SK-N-MC (cell line): ENCODE measurements at regions not wholly inside any gene's neighbourhood (a gene's known extent, or its start where the extent isn't known, plus 50 kb on each side); places are given as distances from the start of the nearest gene placed in this dataset.

ENCODE experiments used
- EZH2 ChIP-seq: fragments of 200-600 bp; sonication (generic); IDR thresholded peaks from one replicate; pipeline ENCODE4 v1.6.1; 2017; ENCODE audit warnings: antibody characterized with exemption
- FOXP2 ChIP-seq: optimal IDR thresholded peaks from 2 replicates; pipeline ENCODE3; 2011; ENCODE audit warnings: mild to moderate bottlenecking, moderate library complexity; ENCODE audit not compliant: insufficient read depth; ENCODE audit errors: extremely low read length, control extremely low read depth
- POLR2AphosphoS5 ChIP-seq: IDR thresholded peaks from 2 replicates; pipeline ENCODE4 v1.6.1; 2012; ENCODE audit warnings: mild to moderate bottlenecking, low read depth, low read length, borderline replicate concordance

DNA sequence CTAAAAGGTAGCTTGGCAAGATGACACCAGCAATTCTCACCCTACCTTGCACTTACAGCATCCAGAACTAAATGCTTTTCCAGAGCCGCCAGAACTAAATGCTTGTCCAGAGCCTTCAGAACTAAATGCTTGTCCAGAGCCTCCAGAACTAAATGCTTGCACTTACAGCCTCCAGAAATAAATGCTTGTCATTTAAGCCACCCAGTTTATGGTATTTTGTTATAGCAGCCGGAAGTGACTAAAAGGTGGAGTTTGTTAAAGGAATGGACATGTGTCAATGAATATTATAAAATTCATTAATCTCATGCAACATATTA, 133.5 kb downstream of the GPX5 start:
- TF ChIP-seq POLR2AphosphoS5: no peak
- no peak for TF ChIP-seq EZH2
- TF ChIP-seq FOXP2: no peak
